TTC549 (cell line): ENCODE measurements at regions not wholly inside any gene's neighbourhood (a gene's known extent, or its start where the extent isn't known, plus 50 kb on each side); places are given as distances from the start of the nearest gene placed in this dataset.
"Not testable (repeated sequence)": the region's sequence is repeated elsewhere in the genome, so short reads cannot be mapped to it uniquely, and the experiment has no call there.

Source experiments
- FAIRE-seq: peaks from 2 replicates; lab custom pipeline; 2012; peaks lifted over from hg19 to GRCh38; lab: Jason Lieb, UNC

DNA sequence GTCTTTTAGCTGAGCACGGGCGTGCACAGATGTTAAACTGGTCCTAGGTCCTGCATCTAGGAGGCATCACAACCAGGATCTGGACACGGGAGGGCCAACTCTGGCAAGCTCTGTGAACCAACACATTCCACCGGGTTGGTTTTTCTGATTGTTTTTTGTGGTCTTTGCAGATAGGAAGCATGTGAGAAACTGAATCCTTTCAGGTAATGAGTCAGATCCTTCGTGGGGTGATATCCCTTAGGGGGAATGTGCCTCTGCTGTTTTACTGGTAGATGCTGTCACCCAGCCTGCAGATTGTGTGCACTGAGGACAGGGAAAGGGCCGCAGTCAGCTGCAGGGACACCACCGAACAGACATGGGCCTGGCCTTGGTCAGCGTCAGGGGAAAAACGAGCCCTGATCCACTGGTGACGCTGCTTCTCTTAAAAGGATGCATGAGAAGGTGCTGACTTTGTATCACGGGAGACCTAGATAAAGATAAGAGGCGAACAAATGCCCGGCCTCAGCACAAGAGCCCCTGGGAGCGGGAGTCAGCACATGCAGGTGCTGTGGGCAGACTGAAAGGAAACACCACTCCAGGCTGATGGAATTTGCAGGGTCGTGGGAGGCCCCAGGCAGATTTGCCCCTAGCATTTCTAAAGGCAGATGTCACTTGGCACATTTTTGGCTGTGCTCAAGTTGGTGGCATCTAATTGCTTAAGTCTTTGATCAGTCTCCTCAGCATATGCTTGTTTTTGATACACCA, 51.1 kb downstream of the DOP1B start:
- FAIRE-seq = no peak

DNA sequence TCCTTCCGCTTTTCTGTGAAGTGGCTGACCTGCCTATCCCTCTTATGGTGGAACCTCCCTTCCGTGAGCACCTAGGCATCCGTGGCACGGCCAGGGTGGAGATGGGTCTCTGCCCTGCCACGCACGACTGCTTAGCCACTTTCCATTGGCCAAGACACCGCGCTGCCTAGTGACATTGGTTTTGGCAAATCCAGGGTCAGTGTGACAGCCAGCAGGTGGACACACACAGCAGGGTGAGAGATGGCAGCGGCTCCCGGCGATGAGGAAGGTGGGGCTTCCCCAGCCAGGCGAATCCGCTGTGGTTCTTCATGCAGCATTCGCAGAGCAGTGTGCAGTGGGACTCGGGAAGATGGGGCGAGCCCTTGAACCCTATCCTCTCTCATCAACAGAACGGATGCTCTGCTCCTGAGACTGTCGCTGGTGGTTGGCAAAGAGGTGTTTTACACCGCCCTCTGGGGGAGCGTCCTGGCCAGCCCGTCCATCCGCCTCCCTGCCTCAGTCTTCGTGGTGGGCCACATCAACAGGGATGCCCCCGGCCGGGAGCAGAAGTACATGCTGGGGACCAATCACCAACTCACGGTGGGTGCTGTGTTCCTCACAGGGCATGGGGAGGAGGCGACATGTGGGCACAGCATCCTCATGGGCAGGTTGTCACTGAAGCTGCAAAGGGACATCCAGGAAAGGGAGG, 51.8 kb downstream of the DOP1B start:
- no peak for FAIRE-seq

GRCh38 chr21:36209626-36210171, 53.1 kb downstream of the DOP1B start:
- no peak for FAIRE-seq

DNA sequence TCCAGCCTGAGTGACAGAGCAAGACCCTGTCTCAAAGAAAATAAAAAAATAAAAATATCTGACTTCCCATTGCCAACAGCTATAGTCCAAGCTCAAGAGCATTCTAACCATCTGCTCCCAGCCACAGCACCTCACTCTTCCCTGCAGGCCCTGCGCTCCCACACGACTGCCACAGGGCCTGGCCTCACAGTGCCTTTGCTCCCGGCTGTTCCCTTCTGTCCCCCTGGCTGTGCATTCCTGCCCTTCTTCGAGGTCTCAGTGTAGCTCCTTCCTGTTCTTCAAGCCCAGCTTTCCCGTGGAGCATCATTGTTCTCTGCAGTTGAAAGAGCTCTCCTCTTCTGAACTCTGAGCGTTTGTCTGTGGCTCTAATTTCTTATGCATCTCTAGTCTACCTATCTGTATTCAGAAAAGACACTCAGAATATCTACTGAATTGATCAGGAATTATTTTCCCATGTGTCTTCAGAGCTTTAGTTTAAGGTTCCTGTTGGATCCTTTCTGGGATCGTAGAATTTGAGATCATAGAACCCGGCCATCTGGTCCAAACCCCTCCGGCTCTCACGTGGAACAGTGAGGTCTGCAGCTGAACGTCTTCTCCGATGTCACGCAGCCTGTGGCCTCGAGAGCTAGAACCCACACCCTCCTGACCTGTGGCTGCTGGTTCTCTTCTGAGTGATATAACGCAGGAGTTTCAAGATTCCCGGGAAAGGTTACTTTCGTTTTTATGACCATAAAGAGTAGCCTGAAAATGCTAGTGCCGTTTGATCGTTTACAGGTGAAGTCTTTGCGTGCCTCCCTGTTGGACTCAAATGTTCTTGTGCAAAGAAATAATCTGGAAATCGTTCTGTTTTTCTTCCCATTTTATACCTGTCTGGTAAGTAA, 54.4 kb downstream of the DOP1B start:
- FAIRE-seq = no peak

- FAIRE-seq = no peak
These were observed 55.3 kb downstream of the DOP1B start for GRCh38 chr21:36211660-36212512.

DNA sequence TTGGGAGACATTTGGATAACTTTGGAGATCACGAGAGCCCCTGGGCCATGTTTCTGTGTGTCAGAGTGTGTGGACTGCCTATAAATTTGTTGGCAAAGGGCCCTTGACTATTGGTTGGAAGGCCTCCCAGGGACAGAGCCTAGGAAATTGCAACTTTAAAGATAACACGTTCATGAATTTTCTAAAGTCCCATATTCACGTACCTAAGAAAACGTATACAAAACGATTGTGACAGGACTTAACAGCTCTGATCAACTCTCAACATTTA, 55.8 kb downstream of the DOP1B start:
- FAIRE-seq = no peak

GRCh38 chr21:36214561-36214960, 57.9 kb downstream of the DOP1B start:
- FAIRE-seq = no peak

- FAIRE-seq = no peak
These were observed 61.1 kb downstream of the DOP1B start for GRCh38 chr21:36217743-36218142.

DNA sequence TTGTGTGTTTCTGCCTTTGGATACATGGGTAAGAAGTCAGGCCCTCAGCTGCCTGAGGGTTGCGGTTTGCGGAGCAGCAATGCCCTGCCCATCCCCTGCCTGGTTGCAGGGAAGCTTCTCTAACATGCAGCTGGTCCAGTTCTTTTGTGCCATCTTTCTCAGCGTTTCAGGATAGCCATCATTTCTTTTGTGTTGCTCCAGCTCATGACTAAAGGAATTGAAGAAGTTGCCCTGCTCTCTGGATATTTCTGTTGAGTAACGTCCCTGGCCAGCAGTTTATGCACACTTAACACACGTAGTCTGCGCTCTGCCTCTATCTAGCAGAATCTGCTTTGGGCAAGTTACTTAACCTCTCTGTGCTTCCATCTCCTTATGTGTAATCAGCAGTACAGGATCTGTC, 62.1 kb downstream of the DOP1B start:
- no peak for FAIRE-seq

DNA sequence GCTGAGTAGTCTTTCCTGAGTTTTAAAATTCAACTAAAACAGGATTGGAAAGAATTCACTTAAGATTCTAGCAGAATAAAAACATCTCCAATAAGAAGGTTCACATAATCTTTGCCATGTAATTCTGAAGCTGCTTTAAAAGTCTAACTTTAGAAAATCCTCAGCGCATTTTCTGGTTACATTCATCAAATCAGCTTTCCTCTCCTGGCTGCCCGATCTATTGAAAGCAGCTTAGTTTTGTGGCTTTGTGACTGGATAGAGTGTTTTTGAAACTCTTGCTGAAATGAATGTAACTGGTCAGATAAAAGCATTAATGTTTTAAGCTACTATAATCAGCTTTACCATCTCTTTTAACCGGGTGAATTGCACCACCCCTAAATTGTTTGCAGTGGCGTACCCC, 66.8 kb downstream of the DOP1B start:
- FAIRE-seq = no peak

DNA sequence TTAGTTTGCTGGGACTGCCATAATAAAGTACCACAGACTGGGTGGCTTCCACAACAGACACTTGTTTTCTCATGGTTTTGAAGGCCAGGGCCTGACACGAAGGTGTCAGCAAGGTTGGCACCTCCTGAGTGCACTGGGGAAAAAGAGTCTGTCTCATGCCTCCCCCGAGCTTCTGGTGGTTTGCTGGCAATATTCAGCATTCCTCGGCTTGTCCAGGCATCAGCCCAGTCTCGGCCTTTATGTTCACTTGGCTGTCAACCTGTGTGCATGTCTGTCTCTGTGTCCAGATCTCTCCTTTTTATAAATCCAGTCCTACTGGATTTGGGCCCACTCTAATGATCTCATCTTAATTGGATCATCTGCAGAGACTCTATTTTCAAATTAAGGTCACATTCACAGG, 72.6 kb downstream of the DOP1B start:
- no peak for FAIRE-seq

- not testable (repeated sequence) for FAIRE-seq
These were observed 74.8 kb downstream of the DOP1B start for GRCh38 chr21:36231444-36231843.

DNA sequence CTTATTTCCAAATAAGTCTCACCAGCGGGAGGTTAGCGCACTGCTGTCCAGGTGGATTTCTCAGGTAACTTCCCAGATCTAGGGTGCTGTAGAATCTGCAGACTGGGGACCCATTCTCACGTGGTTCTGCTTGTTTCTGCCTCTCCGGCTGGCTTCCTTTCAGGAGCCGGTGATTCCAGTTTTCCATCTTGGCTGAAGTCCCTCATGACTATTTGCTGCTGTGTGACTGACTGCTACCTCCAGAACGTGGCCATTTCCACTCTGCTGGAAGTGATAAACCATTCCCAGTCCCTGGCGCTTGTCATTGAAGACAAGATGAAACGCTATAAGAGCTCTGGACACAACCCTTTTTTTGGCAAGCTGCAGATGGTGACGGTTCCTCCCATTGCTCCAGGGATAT, 76.0 kb downstream of the DOP1B start:
- FAIRE-seq = no peak

DNA sequence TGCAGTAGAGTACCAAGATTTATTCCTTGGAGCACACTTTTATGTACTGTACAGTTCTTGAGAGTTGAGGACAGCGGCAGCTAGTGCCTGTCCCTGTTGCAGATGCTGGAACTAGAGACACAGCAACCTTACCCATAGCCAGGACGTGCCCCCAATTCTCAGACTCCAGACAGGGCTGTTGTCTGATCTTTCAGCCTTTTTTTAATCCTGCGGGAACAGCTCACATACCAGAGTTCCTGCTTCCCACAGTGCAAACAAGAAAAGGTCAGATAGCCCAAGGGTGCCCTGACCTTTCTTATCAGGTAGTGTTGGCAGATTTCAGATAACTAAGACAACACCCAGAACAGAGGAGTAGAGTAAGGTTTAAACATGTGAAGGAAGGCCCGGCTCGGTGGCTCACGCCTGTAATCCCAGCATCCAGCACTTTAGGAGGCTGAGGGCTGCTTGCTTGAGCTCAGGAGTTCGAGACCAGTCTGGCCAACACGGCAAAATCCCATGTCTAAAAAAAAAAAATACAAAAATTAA, 78.5 kb downstream of the DOP1B start:
- FAIRE-seq = no peak

- FAIRE-seq = no peak
These were observed 79.6 kb downstream of the DOP1B start for GRCh38 chr21:36236052-36236730.

DNA sequence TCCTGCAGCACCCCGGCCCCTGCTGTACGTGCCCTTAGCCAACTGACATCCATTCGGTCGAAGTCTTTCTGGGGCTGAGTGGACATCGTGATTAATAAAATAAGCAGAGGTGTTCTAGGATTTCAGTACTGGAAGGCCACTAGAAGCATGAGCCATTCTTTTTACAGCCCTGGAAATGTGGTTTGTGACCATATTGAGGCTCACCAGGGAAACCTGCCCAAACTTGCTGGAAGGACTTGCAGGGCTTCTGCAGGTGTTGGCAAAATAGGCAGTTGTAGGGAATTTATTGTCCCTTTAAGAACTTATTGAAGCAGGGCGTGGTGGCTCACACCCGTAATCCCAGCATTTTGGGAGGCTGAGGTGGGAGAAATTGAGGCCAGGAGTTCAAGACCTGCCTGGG, 80.8 kb downstream of the DOP1B start:
- FAIRE-seq = no peak

GRCh38 chr21:36239585-36239984, 80.4 kb upstream of the MORC3 start:
- no peak for FAIRE-seq

GRCh38 chr21:36241717-36242116, 78.3 kb upstream of the MORC3 start:
- FAIRE-seq = no peak

- FAIRE-seq = no peak
These were observed 74.9 kb upstream of the MORC3 start for GRCh38 chr21:36245115-36245514.

- no peak for FAIRE-seq
These were observed 74.3 kb upstream of the MORC3 start for GRCh38 chr21:36245649-36246048.

DNA sequence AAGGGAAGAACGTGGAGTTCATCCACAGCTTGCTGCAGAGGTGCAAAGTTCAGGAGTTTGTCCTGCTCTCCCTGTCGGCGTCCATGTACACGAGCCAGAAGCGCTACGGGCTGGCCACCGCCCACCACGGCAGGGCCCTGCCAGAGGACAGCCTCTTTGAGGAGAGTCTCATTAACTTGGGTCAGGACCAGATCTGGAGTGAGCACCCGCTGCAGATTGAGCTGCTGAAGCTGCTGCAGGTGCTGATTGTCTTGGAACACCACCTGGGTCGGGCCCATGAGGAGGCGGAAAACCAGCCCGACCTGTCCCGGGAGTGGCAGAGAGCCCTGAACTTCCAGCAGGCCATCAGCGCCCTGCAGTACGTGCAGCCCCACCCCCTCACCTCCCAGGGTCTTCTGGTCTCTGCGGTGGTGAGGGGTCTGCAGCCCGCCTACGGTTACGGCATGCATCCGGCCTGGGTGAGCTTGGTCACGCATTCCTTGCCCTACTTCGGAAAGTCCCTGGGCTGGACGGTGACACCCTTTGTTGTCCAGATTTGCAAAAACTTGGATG, 73.8 kb upstream of the MORC3 start:
- FAIRE-seq = no peak
